HG02610 (cell line): ENCODE measurements at regions not wholly inside any gene's neighbourhood (a gene's known extent, or its start where the extent isn't known, plus 50 kb on each side); places are given as distances from the start of the nearest gene placed in this dataset.
"Not testable (repeated sequence)": the region's sequence is repeated elsewhere in the genome, so short reads cannot be mapped to it uniquely, and the experiment has no call there.

ENCODE experiments used
- ATAC-seq: cut with Tn5 transposase; IDR thresholded peaks from one replicate; pipeline ENCODE4 v1.9.1; 2021; ENCODE audit warnings: mild to moderate bottlenecking, moderate library complexity; ENCODE audit not compliant: unreplicated experiment

GRCh38 chr11:71383461-71383860 is 64.7 kb downstream of the DHCR7 start:
- no peak for ATAC-seq

GRCh38 chr11:71381781-71382505 is 66.2 kb downstream of the DHCR7 start:
- ATAC-seq: no peak

- ATAC-seq: no peak
Observed at GRCh38 chr11:71379701-71380100, 68.5 kb downstream of the DHCR7 start.

GRCh38 chr11:71373791-71374454 is 74.3 kb downstream of the DHCR7 start:
- peak; percentile 61 for ATAC-seq

- ATAC-seq: no peak
Observed at GRCh38 chr11:71372693-71373657, 75.2 kb downstream of the DHCR7 start.

- no peak for ATAC-seq
Observed at GRCh38 chr11:71371674-71372069, 76.5 kb downstream of the DHCR7 start.

- ATAC-seq: no peak
Observed at GRCh38 chr11:71370895-71371673, 77.1 kb downstream of the DHCR7 start.

DNA sequence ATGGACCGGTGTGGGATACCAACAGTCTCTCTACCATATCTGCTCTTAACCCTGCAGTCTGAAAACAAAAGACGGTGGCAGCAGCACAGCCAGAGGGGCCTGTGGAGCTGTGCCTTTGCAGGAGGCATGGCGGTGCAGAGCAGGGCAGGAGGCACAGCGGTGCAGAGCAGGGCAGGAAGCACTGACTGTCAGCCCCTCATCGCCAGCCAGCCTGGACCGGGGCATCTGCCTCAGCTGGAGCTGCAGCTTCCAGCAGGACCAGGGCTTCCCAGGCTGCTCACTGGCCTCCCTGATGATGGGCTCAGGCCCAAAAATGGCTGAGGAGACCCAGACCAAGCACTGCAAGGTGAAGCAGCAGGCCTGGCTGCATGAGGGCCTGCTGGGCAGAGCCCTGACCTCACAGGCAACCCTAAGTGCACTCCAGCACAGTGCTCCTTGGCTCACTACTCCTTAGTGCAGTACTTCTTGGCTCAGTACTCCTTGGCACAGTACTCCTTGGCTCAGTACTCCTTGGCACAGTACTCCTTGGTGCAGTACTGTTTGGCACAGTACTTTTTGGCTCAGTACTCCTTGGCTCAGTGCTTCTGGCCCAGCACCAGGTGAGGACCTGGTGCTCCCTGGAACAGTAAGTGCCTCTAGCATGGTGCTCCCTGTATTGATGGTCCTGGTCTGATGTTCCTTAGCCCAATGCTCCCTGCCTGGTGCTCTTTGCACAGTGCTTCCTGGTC is 78.0 kb downstream of the DHCR7 start:
- no peak for ATAC-seq

- no peak for ATAC-seq
Observed at GRCh38 chr11:71369411-71369810, 78.8 kb downstream of the DHCR7 start.

GRCh38 chr11:71368966-71369365 is 79.2 kb downstream of the DHCR7 start:
- ATAC-seq: no peak

DNA sequence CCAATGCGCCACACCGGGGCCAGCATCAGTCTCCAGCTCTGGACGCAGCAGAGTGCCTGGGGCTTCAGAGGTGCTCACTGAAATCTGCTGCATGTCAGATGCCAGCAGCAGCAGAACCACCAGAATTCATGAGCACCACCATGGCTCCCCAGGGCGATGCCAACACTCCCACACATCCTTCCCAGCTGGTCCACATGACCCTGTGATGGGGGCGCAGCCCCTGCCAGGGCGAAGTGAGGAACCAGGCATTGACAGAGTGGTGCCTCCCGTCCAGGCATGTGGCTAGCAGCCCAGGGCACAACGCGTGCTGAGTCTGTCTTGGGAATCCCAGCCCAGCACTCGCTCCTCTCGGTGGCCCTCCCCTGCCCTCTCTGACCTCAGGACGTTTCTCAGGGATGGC is 80.4 kb downstream of the DHCR7 start:
- ATAC-seq: no peak

GRCh38 chr11:71367276-71367675 is 80.9 kb downstream of the DHCR7 start:
- not testable (repeated sequence) for ATAC-seq

GRCh38 chr11:71366076-71366475 is 82.1 kb downstream of the DHCR7 start:
- no peak for ATAC-seq

- no peak for ATAC-seq
Observed at GRCh38 chr11:71365626-71366025, 82.6 kb downstream of the DHCR7 start.

- ATAC-seq: no peak
Observed at GRCh38 chr11:71364806-71365205, 83.4 kb downstream of the DHCR7 start.

GRCh38 chr11:71364176-71364671 is 84.0 kb downstream of the DHCR7 start:
- ATAC-seq: no peak

GRCh38 chr11:71363721-71364120 is 84.5 kb downstream of the DHCR7 start:
- no peak for ATAC-seq

DNA sequence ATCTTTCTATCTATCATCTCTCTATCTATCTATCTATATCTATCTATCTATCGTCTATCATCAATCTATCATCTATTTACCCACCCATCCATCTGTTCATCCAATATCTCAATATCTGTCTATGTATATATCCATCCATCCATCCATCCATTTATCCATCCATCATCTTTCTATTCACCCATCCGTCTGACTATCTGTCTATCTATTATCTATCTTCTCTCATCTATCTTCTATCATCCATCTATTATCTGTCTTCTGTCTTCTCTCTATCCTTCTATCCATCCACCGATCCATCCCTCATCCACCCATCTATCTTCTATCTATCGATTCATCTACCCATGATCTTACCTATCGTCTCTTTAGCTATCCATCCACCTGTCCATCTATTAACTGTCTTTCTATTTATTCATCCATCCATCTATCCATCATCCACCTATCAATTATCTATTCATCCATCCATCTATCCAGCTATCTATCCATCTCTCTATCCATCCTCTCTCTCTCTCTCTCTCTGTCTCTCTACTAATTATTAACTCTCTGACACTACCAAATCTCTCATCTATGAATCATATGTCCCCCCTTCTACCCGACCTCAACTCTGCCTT is 89.1 kb downstream of the DHCR7 start:
- ATAC-seq: no peak

GRCh38 chr11:71358122-71358728 is 90.0 kb downstream of the DHCR7 start:
- no peak for ATAC-seq
